H1 (cell line): ENCODE measurements at regions not wholly inside any gene's neighbourhood (a gene's known extent, or its start where the extent isn't known, plus 50 kb on each side); places are given as distances from the start of the nearest gene placed in this dataset.

Experiments
- CTCF ChIA-PET: fragments of 300-600 bp; sonication (Branson Sonifier 250); formaldehyde crosslinking; loops from one replicate; lab custom pipeline; 2021; ENCODE audit not compliant: partially characterized antibody; lab: Charles Lee
- POLR2A ChIA-PET: fragments of 300-600 bp; sonication (Branson Sonifier 250); formaldehyde crosslinking; loops from one replicate; lab custom pipeline; 2021; ENCODE audit warnings: inconsistent platforms; ENCODE audit not compliant: partially characterized antibody; lab: Charles Lee
- DNase-seq, 2 experiments: peaks; one replicate each; pipeline versions ENCODE4 v3.0.0 to v3.0.0-alpha.2; 2010 to 2022; ENCODE audit warnings: low spot score in 2 of 2, low read depth in 1 of 2, mixed read lengths in 1 of 2
- FAIRE-seq: peaks from 2 replicates; lab custom pipeline; 2011; peaks lifted over from hg19 to GRCh38; lab: Jason Lieb, UNC
- H2AFZ ChIP-seq: 2 replicates; pipeline ENCODE4 v1.8.1; 2012; ENCODE audit warnings: low read length, inconsistent platforms
- H2AK5ac ChIP-seq: 2 replicates; pipeline ENCODE4 v1.6.1; 2013; ENCODE audit warnings: low read depth, low read length
- H2BK120ac ChIP-seq: replicated peaks from 2 replicates; pipeline ENCODE3; 2013; ENCODE audit warnings: low read depth, low read length, inconsistent platforms
- H2BK12ac ChIP-seq: 2 replicates; pipeline ENCODE4 v1.6.1; 2013; ENCODE audit warnings: low read depth, low read length
- H2BK15ac ChIP-seq: 2 replicates; pipeline ENCODE4 v1.6.1; 2013; ENCODE audit warnings: low read length
- H2BK20ac ChIP-seq: 2 replicates; pipeline ENCODE4 v1.6.1; 2013; ENCODE audit warnings: low read length
- H2BK5ac ChIP-seq: 2 replicates; pipeline ENCODE4 v1.6.1; 2013; ENCODE audit warnings: low read depth, low read length
- H3K14ac ChIP-seq: 2 replicates; pipeline ENCODE4 v1.6.1; 2013; ENCODE audit warnings: inconsistent platforms; ENCODE audit not compliant: insufficient read length
- H3K18ac ChIP-seq: 2 replicates; pipeline ENCODE4 v1.6.1; 2013; ENCODE audit warnings: low read length; ENCODE audit errors: extremely low read depth
- H3K23ac ChIP-seq: 2 replicates; pipeline ENCODE4 v1.6.1; 2013; ENCODE audit warnings: inconsistent platforms; ENCODE audit not compliant: insufficient read length
- H3K23me2 ChIP-seq: 2 replicates; pipeline ENCODE4 v1.6.1; 2013; ENCODE audit warnings: low read depth, low read length
- H3K27ac ChIP-seq: 2 replicates; pipeline ENCODE4 v1.6.1; 2011; ENCODE audit warnings: low read depth, low read length, inconsistent platforms
- H3K27me3 ChIP-seq, 4 experiments: replicated peaks in 1 of 4; 1 replicate in 1 of 4; 2 replicates in 3 of 4; pipeline versions ENCODE4 v1.6.1 to v1.8.1; 2011 to 2013; ENCODE audit warnings: low read length in 3 of 4, mild to moderate bottlenecking in 3 of 4, inconsistent platforms in 2 of 4, mixed read lengths in 2 of 4, moderate library complexity in 1 of 4; ENCODE audit not compliant: control insufficient read depth in 3 of 4, insufficient read depth in 3 of 4; ENCODE audit errors: extremely low read depth in 1 of 4
- H3K36me3 ChIP-seq, 4 experiments: 2 replicates each; pipeline versions ENCODE4 v1.6.1 to v1.8.1; 2011 to 2013; ENCODE audit warnings: mild to moderate bottlenecking in 4 of 4, low read length in 3 of 4, moderate library complexity in 2 of 4, control low read depth in 1 of 4, inconsistent platforms in 1 of 4; ENCODE audit not compliant: insufficient read depth in 4 of 4, control insufficient read depth in 2 of 4
- H3K4ac ChIP-seq: replicated peaks from 2 replicates; pipeline ENCODE3; 2013; ENCODE audit warnings: low read length, low read depth, mixed read lengths, inconsistent platforms; ENCODE audit not compliant: insufficient read length
- H3K4me1 ChIP-seq, 4 experiments: replicated peaks in 1 of 4; 1 replicate in 1 of 4; 2 replicates in 3 of 4; pipeline versions ENCODE4 v1.6.1 to v1.8.1; 2011 to 2013; ENCODE audit warnings: low read length in 3 of 4, inconsistent platforms in 2 of 4, mixed read lengths in 1 of 4; ENCODE audit not compliant: insufficient read depth in 4 of 4, control insufficient read depth in 3 of 4
- H3K4me2 ChIP-seq, 2 experiments: 2 replicates each; pipeline versions ENCODE4 v1.6.1 to v1.8.1; 2011 to 2013; ENCODE audit warnings: low read depth in 2 of 2, low read length in 2 of 2, control low read depth in 1 of 2, inconsistent platforms in 1 of 2, mild to moderate bottlenecking in 1 of 2; ENCODE audit not compliant: insufficient read depth in 1 of 2
- H3K4me3 ChIP-seq, 4 experiments: fragments of 200-600, 300-600 bp in 1 of 4; sonication (generic), shearing (Covaris generic), sonication (Bioruptor Twin) in 1 of 4; 2 replicates each; pipeline versions ENCODE4 v1.5.1 to v1.8.1; 2011 to 2016; ENCODE audit warnings: low read length in 4 of 4, low read depth in 3 of 4, control low read depth in 2 of 4, inconsistent platforms in 2 of 4, mild to moderate bottlenecking in 2 of 4, mixed read lengths in 1 of 4, moderate library complexity in 1 of 4; ENCODE audit not compliant: insufficient read depth in 2 of 4; ENCODE audit errors: extremely low read depth in 1 of 4
- H3K56ac ChIP-seq: replicated peaks from 2 replicates; pipeline ENCODE3; 2013; ENCODE audit warnings: low read depth, mild to moderate bottlenecking, mixed read lengths, low read length, inconsistent platforms; ENCODE audit not compliant: insufficient read length
- H3K79me1 ChIP-seq: 2 replicates; pipeline ENCODE4 v1.6.1; 2013; ENCODE audit warnings: low read depth, low read length, control low read depth
- H3K79me2 ChIP-seq, 2 experiments: 2 replicates each; pipeline versions ENCODE4 v1.6.1 to v1.8.1; 2012 to 2013; ENCODE audit warnings: low read length in 2 of 2, mild to moderate bottlenecking in 2 of 2, inconsistent platforms in 1 of 2; ENCODE audit not compliant: insufficient read depth in 2 of 2, control insufficient read depth in 1 of 2
- H3K9ac ChIP-seq, 4 experiments: replicated peaks in 1 of 4; 1 replicate in 1 of 4; 2 replicates in 3 of 4; pipeline versions ENCODE4 v1.6.1 to v1.8.1; 2011 to 2013; ENCODE audit warnings: low read depth in 3 of 4, low read length in 3 of 4, control low read depth in 2 of 4, mild to moderate bottlenecking in 2 of 4, moderate library complexity in 2 of 4, inconsistent platforms in 1 of 4; ENCODE audit errors: extremely low read depth in 1 of 4
- H3K9me3 ChIP-seq, 2 experiments: 2 replicates each; pipeline versions ENCODE4 v1.6.1 to v1.8.1; 2012 to 2013; ENCODE audit warnings: mild to moderate bottlenecking in 2 of 2, moderate library complexity in 2 of 2, control low read depth in 1 of 2, inconsistent platforms in 1 of 2, low read depth in 1 of 2, low read length in 1 of 2, mixed read lengths in 1 of 2; ENCODE audit not compliant: insufficient read depth in 2 of 2
- H4K20me1 ChIP-seq, 2 experiments: replicated peaks in 1 of 2; 2 replicates each; pipeline versions ENCODE3 to v1.8.1; 2011 to 2013; ENCODE audit warnings: inconsistent platforms in 2 of 2, low read length in 2 of 2, mild to moderate bottlenecking in 1 of 2; ENCODE audit not compliant: insufficient read depth in 2 of 2, control insufficient read depth in 1 of 2
- H4K5ac ChIP-seq: 2 replicates; pipeline ENCODE4 v1.6.1; 2013; ENCODE audit warnings: low read length, low read depth, mixed read lengths, inconsistent platforms; ENCODE audit not compliant: insufficient read length
- H4K8ac ChIP-seq: 2 replicates; pipeline ENCODE4 v1.8.0; 2013; ENCODE audit warnings: mild to moderate bottlenecking, moderate library complexity, low read length, inconsistent platforms; ENCODE audit not compliant: insufficient read depth; ENCODE audit errors: extremely low read depth
- H4K91ac ChIP-seq: replicated peaks from 2 replicates; pipeline ENCODE3; 2013; ENCODE audit warnings: low read length, mixed read lengths, inconsistent platforms; ENCODE audit not compliant: insufficient read length
- ASH2L ChIP-seq: fragments of 200-600, 300-600 bp; sonication (generic); IDR thresholded peaks from one replicate; pipeline ENCODE4 v1.7.1; 2017; ENCODE audit warnings: low read length
- BACH1 ChIP-seq: IDR thresholded peaks from 2 replicates; pipeline ENCODE4 v1.6.1; 2012; ENCODE audit warnings: low read length, improper control_type of control experiment
- BCL11A ChIP-seq, 2 experiments: IDR thresholded peaks; one replicate each; pipeline ENCODE4 v1.6.1; 2011; ENCODE audit warnings: low read depth in 2 of 2, low read length in 2 of 2, mild to moderate bottlenecking in 2 of 2
- CBX8 ChIP-seq: fragments of 300-800, 300-1000 bp; sonication (generic); IDR thresholded peaks from 2 replicates; pipeline ENCODE4 v1.7.1; 2016; ENCODE audit warnings: low read depth, low read length, borderline replicate concordance
- FOSL1 ChIP-seq: IDR thresholded peaks from 2 replicates; pipeline ENCODE4 v1.6.1; 2011; ENCODE audit warnings: mild to moderate bottlenecking, low read depth, low read length, moderate library complexity; ENCODE audit not compliant: insufficient read depth
- HDAC2 ChIP-seq, 2 experiments: fragments of 300-600 bp in 1 of 2; sonication (generic) in 1 of 2; IDR thresholded peaks; 2 replicates each; pipeline ENCODE4 v1.6.1; 2011 to 2012; ENCODE audit warnings: low read depth in 2 of 2, low read length in 2 of 2, mild to moderate bottlenecking in 2 of 2, moderate library complexity in 2 of 2, borderline replicate concordance in 1 of 2, inconsistent platforms in 1 of 2
- HDAC6 ChIP-seq: IDR thresholded peaks from one replicate; pipeline ENCODE4 v1.7.1; 2012; ENCODE audit warnings: low read depth, mild to moderate bottlenecking, inconsistent platforms, low read length, moderate library complexity
- JUN ChIP-seq: IDR thresholded peaks from 2 replicates; pipeline ENCODE4 v1.6.1; 2011; ENCODE audit warnings: low read depth, mild to moderate bottlenecking, improper control_type of control experiment, low read length
- KDM4A ChIP-seq: IDR thresholded peaks from one replicate; pipeline ENCODE4 v1.7.1; 2012; ENCODE audit warnings: low read depth, mild to moderate bottlenecking, moderate library complexity, low read length, inconsistent platforms; ENCODE audit not compliant: severe bottlenecking
- SAP30 ChIP-seq: fragments of 300-600 bp; sonication (generic); IDR thresholded peaks from 2 replicates; pipeline ENCODE4 v1.7.1; 2012; ENCODE audit warnings: low read length, moderate library complexity, mild to moderate bottlenecking, inconsistent platforms; ENCODE audit not compliant: insufficient read depth, insufficient replicate concordance
- SIRT6 ChIP-seq: IDR thresholded peaks from one replicate; pipeline ENCODE4 v1.7.1; 2012; ENCODE audit warnings: low read length, inconsistent platforms
- TBP ChIP-seq: IDR thresholded peaks from 2 replicates; pipeline ENCODE4 v1.6.1; 2011; ENCODE audit warnings: low read depth, low read length, improper control_type of control experiment
- TEAD4 ChIP-seq: IDR thresholded peaks from 2 replicates; pipeline ENCODE4 v1.6.1; 2012; ENCODE audit warnings: low read depth, low read length, inconsistent platforms, mixed read lengths
- WGBS, 2 experiments: shearing (Covaris generic) in 1 of 2; methylation state at CpG; one replicate each; pipeline versions ENCODE4 v1.1.6 to v1.1.7; 2013 to 2015; ENCODE audit warnings: low lambda C conversion rate in 2 of 2, mixed read lengths in 2 of 2, inconsistent platforms in 1 of 2, low coverage in 1 of 2, missing lambda C conversion rate in 1 of 2; ENCODE audit not compliant: insufficient replicate concordance in 2 of 2, insufficient coverage in 1 of 2, insufficient read length in 1 of 2; ENCODE audit errors: extremely low coverage in 1 of 2, missing lambda C conversion rate in 1 of 2; 5-methylcytosine and 5-hydroxymethylcytosine counted together
- TF ChIP-seq, protein P1 (sequence below): IDR thresholded peaks from 2 replicates; pipeline ENCODE4 v1.6.1; 2011; ENCODE audit warnings: low read length, improper control_type of control experiment

GRCh38 chr6:17027441-17027840 is 74.4 kb upstream of the STMND1 start:
- no peak overlapping the region for H2BK12ac ChIP-seq
- no peak overlapping the region for H4K91ac ChIP-seq
- no peak overlapping the region for H3K23ac ChIP-seq
- H2AFZ ChIP-seq: no peak overlapping the region
- no peak overlapping the region for H4K8ac ChIP-seq
- H3K4me2 ChIP-seq: no peak overlapping the region
- H4K20me1 ChIP-seq: no peaks in the 10 kb centered on the region
- H3K79me1 ChIP-seq: no peaks in the 10 kb centered on the region
- no peaks in the 10 kb centered on the region for H3K79me2 ChIP-seq
- no peak overlapping the region for H3K56ac ChIP-seq
- no peak overlapping the region for H2BK15ac ChIP-seq
- H2BK20ac ChIP-seq: no peak overlapping the region
- H3K4me1 ChIP-seq: peaks cover 0 to 4% (median 0%) of the 10 kb centered on the region in 4 experiments; a peak in 3 of 7 replicates
- peaks cover 12 to 14% of the 10 kb centered on the region in 2 experiments; a peak in 3 of 4 replicates for H3K9me3 ChIP-seq
- H3K23me2 ChIP-seq: no peaks in the 10 kb centered on the region
- no peak overlapping the region for H3K9ac ChIP-seq
- no peaks in the 10 kb centered on the region for H3K27me3 ChIP-seq
- 93% methylated on average over 1 of the region's 1 CpG; no CpG with 5 or more reads in 1 of the 2 experiments for WGBS, 2 experiments
- no peak for FAIRE-seq
- no peak overlapping the region for H3K27ac ChIP-seq
- no peak overlapping the region for H2BK120ac ChIP-seq
- no peak overlapping the region for H3K4me3 ChIP-seq
- H3K4ac ChIP-seq: no peak overlapping the region
- no peak overlapping the region for H3K14ac ChIP-seq
- H2AK5ac ChIP-seq: no peak overlapping the region
- H3K18ac ChIP-seq: no peak overlapping the region
- no peaks in the 10 kb centered on the region; a peak in 2 of 8 replicates for H3K36me3 ChIP-seq
- POLR2A ChIA-PET: no interaction called here
- CTCF ChIA-PET: no interaction called here
- no peak for DNase-seq
- no peak overlapping the region for H2BK5ac ChIP-seq
- no peak overlapping the region for H4K5ac ChIP-seq
- TF ChIP-seq BACH1 (no peak), ASH2L (no peak), KDM4A (no peak), SIRT6 (no peak), TBP (no peak), TEAD4 (no peak), SAP30 (no peak), HDAC2 (IDR thresholded peaks at IDR 0.05; ENCODE audit: borderline replicate concordance in 1 of 2, low read depth in 2 of 2, low read length in 2 of 2) (no peak), BCL11A (IDR thresholded peaks at IDR 0.05; ENCODE audit: low read depth in 2 of 2, low read length in 2 of 2) (no peak), CBX8 (no peak), JUN (no peak), FOSL1 (no peak), HDAC6 (no peak)
- TF ChIP-seq, protein P1, sequence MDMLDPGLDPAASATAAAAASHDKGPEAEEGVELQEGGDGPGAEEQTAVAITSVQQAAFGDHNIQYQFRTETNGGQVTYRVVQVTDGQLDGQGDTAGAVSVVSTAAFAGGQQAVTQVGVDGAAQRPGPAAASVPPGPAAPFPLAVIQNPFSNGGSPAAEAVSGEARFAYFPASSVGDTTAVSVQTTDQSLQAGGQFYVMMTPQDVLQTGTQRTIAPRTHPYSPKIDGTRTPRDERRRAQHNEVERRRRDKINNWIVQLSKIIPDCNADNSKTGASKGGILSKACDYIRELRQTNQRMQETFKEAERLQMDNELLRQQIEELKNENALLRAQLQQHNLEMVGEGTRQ: no peak
